ENCODE measurements at regions not wholly inside any gene's neighbourhood (a gene's known extent, or its start where the extent isn't known, plus 50 kb on each side); places are given as distances from the start of the nearest gene placed in this dataset.

DNA sequence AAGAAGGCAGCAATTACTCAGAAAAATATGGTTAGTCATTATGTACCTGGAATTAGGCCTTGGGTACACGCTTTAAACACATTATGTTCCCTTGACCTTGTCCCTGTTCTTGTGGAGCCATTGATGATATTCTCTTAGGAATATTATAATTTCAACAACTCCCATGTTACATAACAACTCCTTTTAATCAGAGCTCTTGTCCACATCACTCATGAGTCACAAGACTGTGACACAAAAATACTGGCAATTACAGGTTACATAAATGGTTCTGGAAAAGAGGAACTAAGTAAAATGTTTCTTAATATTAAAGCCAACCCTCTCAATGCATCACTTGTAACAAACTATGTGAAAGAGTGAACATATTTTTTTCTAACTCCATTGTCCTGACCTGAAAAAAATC lies 143.8 kb upstream of the PCLO start:
- Mint-ChIP-seq H3K4me1 (no peaks in the 10 kb centered on the region), H3K9me3 (peaks cover 0 to 13% (median 5%) of the 10 kb centered on the region in 7 donors), H3K4me3 (no peak overlapping the region), H3K36me3 (no peaks in the 10 kb centered on the region), H3K27ac (no peak overlapping the region), H3K27me3 (no peaks in the 10 kb centered on the region)
- H3K4me1 ChIP-seq (ENCODE audit: control insufficient read depth, insufficient read depth, low read length, poor library complexity, severe bottlenecking): no peaks in the 10 kb centered on the region
- H3K27me3 ChIP-seq (ENCODE audit: control insufficient read depth, insufficient read depth, low read length): no peaks in the 10 kb centered on the region
- no peaks in the 10 kb centered on the region for H3K36me3 ChIP-seq (ENCODE audit: control insufficient read depth, insufficient read depth, low read length)
- H3K4me3 ChIP-seq (ENCODE audit: low read depth, low read length): no peak overlapping the region
- H3K9me3 ChIP-seq (ENCODE audit: control insufficient read depth in 2 of 2, low read length in 2 of 2): peaks cover 2 to 14% of the 10 kb centered on the region in 2 experiments
- no peak overlapping the region for H3K27ac ChIP-seq (ENCODE audit: insufficient read depth, low read length, poor library complexity, severe bottlenecking)
- DNase-seq (no peak), ATAC-seq (ENCODE audit: low read depth in 2 of 2) (no peak)

DNA sequence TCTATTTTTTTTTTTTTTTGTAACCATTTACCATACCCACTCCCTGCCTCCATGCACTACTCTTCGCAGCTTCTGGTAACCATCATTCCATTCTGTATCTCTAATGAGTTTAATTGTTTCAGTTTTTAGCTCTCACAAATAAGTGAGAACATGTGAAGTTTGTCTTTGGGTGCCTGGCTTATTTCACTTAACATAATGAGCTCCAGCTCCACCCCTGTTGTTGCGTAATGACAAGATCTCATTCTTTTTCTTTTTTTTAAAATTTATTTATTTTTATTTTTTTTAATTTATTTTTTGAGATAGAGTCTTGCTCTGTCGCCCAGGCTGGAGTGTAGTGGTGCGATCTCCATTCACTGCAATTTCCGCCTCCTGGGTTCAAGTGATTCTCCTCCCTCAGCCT lies 142.3 kb upstream of the PCLO start:
- H3K4me3 Mint-ChIP-seq: no peak overlapping the region
- no peaks in the 10 kb centered on the region for H3K27me3 Mint-ChIP-seq

DNA sequence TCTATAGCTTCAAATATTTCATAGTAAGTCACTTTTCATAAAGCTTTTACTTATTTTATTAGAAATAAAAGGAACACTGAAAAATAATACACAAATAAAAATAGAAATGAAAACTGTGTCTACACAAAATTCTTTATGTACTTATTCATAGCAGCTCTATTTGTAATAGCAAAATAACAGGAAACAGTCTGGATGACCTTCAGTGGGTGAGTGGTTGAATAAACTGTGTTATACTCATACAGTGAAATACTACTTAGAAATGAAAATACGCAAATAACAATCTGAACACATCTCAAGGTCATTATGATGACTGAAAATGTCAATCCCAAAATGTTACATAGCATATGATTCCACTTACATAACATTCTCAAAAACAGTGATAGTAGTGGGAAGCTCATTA lies 138.7 kb upstream of the PCLO start:
- Mint-ChIP-seq H3K4me1 (no peaks in the 10 kb centered on the region), H3K4me3 (no peak overlapping the region), H3K36me3 (no peaks in the 10 kb centered on the region), H3K27me3 (no peaks in the 10 kb centered on the region), H3K27ac (no peak overlapping the region), H3K9me3 (peaks cover 3 to 19% (median 8%) of the 10 kb centered on the region in 7 donors)
- Histone ChIP-seq H3K9me3 (ENCODE audit: control insufficient read depth in 2 of 2, low read length in 2 of 2) (peaks cover 0 to 12% of the 10 kb centered on the region in 2 experiments), H3K4me1 (ENCODE audit: control insufficient read depth, insufficient read depth, low read length, poor library complexity, severe bottlenecking) (no peaks in the 10 kb centered on the region), H3K27ac (ENCODE audit: insufficient read depth, low read length, poor library complexity, severe bottlenecking) (no peak overlapping the region), H3K36me3 (ENCODE audit: control insufficient read depth, insufficient read depth, low read length) (no peaks in the 10 kb centered on the region), H3K27me3 (ENCODE audit: control insufficient read depth, insufficient read depth, low read length) (no peaks in the 10 kb centered on the region), H3K4me3 (ENCODE audit: low read depth, low read length) (no peak overlapping the region)
- ATAC-seq (ENCODE audit: low read depth in 2 of 2) (no peak), DNase-seq (no peak)

More for the DNA sequence above, 142.3 kb upstream of the PCLO start:
- no peak for ATAC-seq (ENCODE audit: low read depth in 2 of 2)
- no peaks in the 10 kb centered on the region for H3K4me1 Mint-ChIP-seq
- H3K27ac ChIP-seq (ENCODE audit: insufficient read depth, low read length, poor library complexity, severe bottlenecking): no peak overlapping the region
- H3K4me3 ChIP-seq (ENCODE audit: low read depth, low read length): no peak overlapping the region
- no peaks in the 10 kb centered on the region for H3K36me3 Mint-ChIP-seq
- H3K9me3 ChIP-seq (ENCODE audit: control insufficient read depth in 2 of 2, low read length in 2 of 2): peaks cover 2 to 14% of the 10 kb centered on the region in 2 experiments
- H3K9me3 Mint-ChIP-seq: peaks cover 0 to 20% (median 4%) of the 10 kb centered on the region in 7 donors
- no peaks in the 10 kb centered on the region for H3K4me1 ChIP-seq (ENCODE audit: control insufficient read depth, insufficient read depth, low read length, poor library complexity, severe bottlenecking)
- H3K36me3 ChIP-seq (ENCODE audit: control insufficient read depth, insufficient read depth, low read length): no peaks in the 10 kb centered on the region
- no peak for DNase-seq
- peak overlapping the region in 1 of 3 donors; percentile 76 for H3K27ac Mint-ChIP-seq
- no peaks in the 10 kb centered on the region for H3K27me3 ChIP-seq (ENCODE audit: control insufficient read depth, insufficient read depth, low read length)

DNA sequence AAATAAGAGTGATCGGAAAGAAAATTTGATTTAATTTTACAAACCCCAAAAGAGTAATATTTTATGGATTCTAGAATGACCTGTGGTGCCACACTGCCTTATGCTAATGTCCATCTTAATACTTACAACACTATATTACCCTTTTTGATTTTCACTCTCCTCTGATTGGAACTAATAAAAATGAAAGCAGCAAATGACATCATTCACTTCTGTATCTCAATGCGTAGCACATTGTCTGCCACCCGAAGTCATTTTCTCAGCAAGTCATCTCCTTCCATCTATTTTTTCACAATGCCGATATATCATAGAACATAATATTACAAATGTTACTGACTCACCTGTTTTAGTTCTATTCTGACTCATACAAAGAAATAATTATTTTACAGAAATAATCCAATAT lies 127.5 kb upstream of the PCLO start:
- no peaks in the 10 kb centered on the region for H3K27me3 Mint-ChIP-seq
- DNase-seq (no peak), ATAC-seq (ENCODE audit: low read depth in 2 of 2) (no peak)
- no peaks in the 10 kb centered on the region for H3K4me1 Mint-ChIP-seq
- no peaks in the 10 kb centered on the region for H3K36me3 Mint-ChIP-seq
- H3K27ac Mint-ChIP-seq: no peak overlapping the region
- Histone ChIP-seq H3K36me3 (ENCODE audit: control insufficient read depth, insufficient read depth, low read length) (no peaks in the 10 kb centered on the region), H3K27ac (ENCODE audit: insufficient read depth, low read length, poor library complexity, severe bottlenecking) (no peak overlapping the region), H3K4me1 (ENCODE audit: control insufficient read depth, insufficient read depth, low read length, poor library complexity, severe bottlenecking) (no peaks in the 10 kb centered on the region), H3K4me3 (ENCODE audit: low read depth, low read length) (no peak overlapping the region), H3K9me3 (ENCODE audit: control insufficient read depth in 2 of 2, low read length in 2 of 2) (peaks cover 0 to 3% of the 10 kb centered on the region in 2 experiments), H3K27me3 (ENCODE audit: control insufficient read depth, insufficient read depth, low read length) (no peaks in the 10 kb centered on the region)
- peaks cover 0 to 11% (median 4%) of the 10 kb centered on the region in 7 donors for H3K9me3 Mint-ChIP-seq
- no peak overlapping the region for H3K4me3 Mint-ChIP-seq

DNA sequence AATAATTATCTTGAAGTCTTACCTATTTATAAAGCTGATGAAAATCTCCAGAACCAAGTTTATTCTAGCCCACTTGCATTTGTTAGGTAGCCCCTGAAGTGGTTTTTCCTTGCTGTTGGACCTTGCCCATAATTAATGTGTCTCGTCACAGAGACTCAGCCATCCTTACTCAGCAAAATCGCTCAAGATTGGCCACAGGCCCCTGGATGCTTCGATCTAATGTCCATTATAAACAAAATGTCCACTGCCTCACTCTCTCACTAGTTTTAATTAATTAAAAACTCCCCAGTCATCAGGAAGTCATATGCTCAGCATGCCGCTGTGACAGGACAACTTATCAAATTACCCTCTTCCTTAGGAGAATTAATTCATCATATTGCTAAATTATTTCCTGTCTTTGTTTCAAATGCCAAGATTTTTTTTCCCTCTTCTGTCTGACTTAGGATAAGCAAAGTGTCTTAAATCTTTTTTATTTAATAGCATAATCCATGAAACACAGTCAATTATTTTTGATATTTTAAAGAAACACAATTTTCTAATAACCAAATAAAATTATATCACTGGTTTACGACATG lies 126.8 kb upstream of the PCLO start:
- Histone ChIP-seq H3K4me1 (ENCODE audit: control insufficient read depth, insufficient read depth, low read length, poor library complexity, severe bottlenecking) (no peaks in the 10 kb centered on the region), H3K27me3 (ENCODE audit: control insufficient read depth, insufficient read depth, low read length) (no peaks in the 10 kb centered on the region), H3K9me3 (ENCODE audit: control insufficient read depth in 2 of 2, low read length in 2 of 2) (peaks cover 0 to 3% of the 10 kb centered on the region in 2 experiments), H3K27ac (ENCODE audit: insufficient read depth, low read length, poor library complexity, severe bottlenecking) (no peak overlapping the region), H3K36me3 (ENCODE audit: control insufficient read depth, insufficient read depth, low read length) (no peaks in the 10 kb centered on the region), H3K4me3 (ENCODE audit: low read depth, low read length) (no peak overlapping the region)
- Mint-ChIP-seq H3K4me1 (no peaks in the 10 kb centered on the region), H3K27me3 (no peaks in the 10 kb centered on the region), H3K4me3 (no peak overlapping the region), H3K36me3 (no peaks in the 10 kb centered on the region), H3K9me3 (peaks cover 0 to 11% (median 4%) of the 10 kb centered on the region in 7 donors), H3K27ac (no peak overlapping the region)
- ATAC-seq (ENCODE audit: low read depth in 2 of 2) (no peak), DNase-seq (no peak)

DNA sequence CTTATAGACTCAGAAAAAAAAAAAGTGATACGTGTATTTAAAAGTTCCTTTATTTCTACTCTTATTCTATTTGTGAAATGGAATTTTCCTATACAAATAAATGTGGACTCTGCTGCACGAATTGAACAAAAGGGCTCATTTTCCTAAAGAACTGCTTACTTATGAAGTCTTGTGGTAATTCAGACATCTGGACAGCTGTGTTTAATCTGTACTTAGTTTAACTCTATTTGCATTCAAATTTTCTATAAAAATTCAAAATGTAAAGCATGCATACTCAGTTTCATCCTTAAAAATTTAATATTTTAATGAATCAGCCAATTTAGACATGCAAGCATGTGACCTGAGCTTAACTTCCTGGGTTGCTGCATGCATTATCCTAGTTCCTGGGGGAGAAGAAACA lies 118.0 kb upstream of the PCLO start:
- Histone ChIP-seq H3K36me3 (ENCODE audit: control insufficient read depth, insufficient read depth, low read length) (no peaks in the 10 kb centered on the region), H3K27me3 (ENCODE audit: control insufficient read depth, insufficient read depth, low read length) (no peaks in the 10 kb centered on the region), H3K4me3 (ENCODE audit: low read depth, low read length) (no peak overlapping the region), H3K27ac (ENCODE audit: insufficient read depth, low read length, poor library complexity, severe bottlenecking) (no peak overlapping the region), H3K9me3 (ENCODE audit: control insufficient read depth in 2 of 2, low read length in 2 of 2) (peaks cover 0 to 5% of the 10 kb centered on the region in 2 experiments), H3K4me1 (ENCODE audit: control insufficient read depth, insufficient read depth, low read length, poor library complexity, severe bottlenecking) (no peaks in the 10 kb centered on the region)
- no peak overlapping the region for H3K27ac Mint-ChIP-seq
- H3K27me3 Mint-ChIP-seq: no peaks in the 10 kb centered on the region
- ATAC-seq (ENCODE audit: low read depth in 2 of 2) (no peak), DNase-seq (no peak)
- H3K4me1 Mint-ChIP-seq: no peaks in the 10 kb centered on the region
- H3K9me3 Mint-ChIP-seq: peaks cover 0 to 10% (median 4%) of the 10 kb centered on the region in 7 donors
- H3K36me3 Mint-ChIP-seq: no peaks in the 10 kb centered on the region
- no peak overlapping the region for H3K4me3 Mint-ChIP-seq

DNA sequence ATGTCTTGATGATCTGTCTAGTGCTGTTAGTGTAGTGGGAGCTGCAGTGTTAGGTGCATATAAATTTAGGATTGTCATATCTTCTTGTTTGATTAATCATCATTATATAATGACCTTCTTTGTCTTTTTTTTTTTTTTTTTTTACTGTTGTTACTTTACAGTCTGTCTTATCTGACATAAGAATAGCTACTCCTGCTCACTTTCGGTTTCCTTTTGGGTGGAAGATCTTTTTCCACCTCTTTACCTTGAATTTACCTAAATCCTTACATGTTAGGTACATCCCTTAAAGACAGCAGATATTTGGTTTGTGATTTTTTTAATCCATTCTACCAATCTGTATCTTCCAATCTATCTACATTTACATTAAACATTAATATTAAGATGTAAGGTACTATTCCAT lies 113.6 kb upstream of the PCLO start:
- H3K9me3 ChIP-seq (ENCODE audit: control insufficient read depth in 2 of 2, low read length in 2 of 2): peaks cover 0 to 5% of the 10 kb centered on the region in 2 experiments
- DNase-seq (no peak), ATAC-seq (ENCODE audit: low read depth in 2 of 2) (no peak)
- Mint-ChIP-seq H3K27ac (no peak overlapping the region), H3K36me3 (no peaks in the 10 kb centered on the region), H3K27me3 (no peaks in the 10 kb centered on the region), H3K4me3 (no peak overlapping the region), H3K9me3 (peaks cover under 1 to 30% (median 10%) of the 10 kb centered on the region in 7 donors), H3K4me1 (no peaks in the 10 kb centered on the region)
- no peak overlapping the region for H3K27ac ChIP-seq (ENCODE audit: insufficient read depth, low read length, poor library complexity, severe bottlenecking)
- no peaks in the 10 kb centered on the region for H3K27me3 ChIP-seq (ENCODE audit: control insufficient read depth, insufficient read depth, low read length)
- no peak overlapping the region for H3K4me3 ChIP-seq (ENCODE audit: low read depth, low read length)
- H3K4me1 ChIP-seq (ENCODE audit: control insufficient read depth, insufficient read depth, low read length, poor library complexity, severe bottlenecking): no peaks in the 10 kb centered on the region
- H3K36me3 ChIP-seq (ENCODE audit: control insufficient read depth, insufficient read depth, low read length): no peaks in the 10 kb centered on the region

DNA sequence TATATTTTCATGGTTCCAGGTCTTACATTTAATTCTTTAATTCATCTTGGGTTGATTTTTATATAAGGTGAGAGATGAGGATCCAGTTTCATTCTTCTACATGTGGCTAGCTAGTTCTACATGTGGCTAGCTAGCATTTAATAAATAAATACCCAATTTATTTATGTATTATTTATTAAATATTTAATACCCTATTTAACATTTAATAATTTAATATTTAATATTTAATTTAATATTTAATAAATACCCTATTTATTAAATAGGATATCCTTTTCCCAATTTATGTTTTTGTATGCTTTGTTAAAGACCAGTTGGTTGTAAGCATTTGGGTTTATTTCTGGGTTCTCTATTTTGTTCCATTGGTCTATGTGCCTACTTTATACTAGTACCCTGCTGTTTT lies 111.0 kb upstream of the PCLO start:
- Histone ChIP-seq H3K27me3 (ENCODE audit: control insufficient read depth, insufficient read depth, low read length) (no peaks in the 10 kb centered on the region), H3K27ac (ENCODE audit: insufficient read depth, low read length, poor library complexity, severe bottlenecking) (no peak overlapping the region), H3K9me3 (ENCODE audit: control insufficient read depth in 2 of 2, low read length in 2 of 2) (peaks cover 0 to 9% of the 10 kb centered on the region in 2 experiments), H3K36me3 (ENCODE audit: control insufficient read depth, insufficient read depth, low read length) (no peaks in the 10 kb centered on the region), H3K4me1 (ENCODE audit: control insufficient read depth, insufficient read depth, low read length, poor library complexity, severe bottlenecking) (no peaks in the 10 kb centered on the region), H3K4me3 (ENCODE audit: low read depth, low read length) (no peak overlapping the region)
- no peaks in the 10 kb centered on the region for H3K36me3 Mint-ChIP-seq
- no peak overlapping the region for H3K4me3 Mint-ChIP-seq
- no peaks in the 10 kb centered on the region for H3K27me3 Mint-ChIP-seq
- no peak for ATAC-seq (ENCODE audit: low read depth in 2 of 2)
- H3K4me1 Mint-ChIP-seq: no peaks in the 10 kb centered on the region
- H3K9me3 Mint-ChIP-seq: peaks cover 0 to 28% (median 9%) of the 10 kb centered on the region in 7 donors
- H3K27ac Mint-ChIP-seq: no peak overlapping the region
- DNase-seq: no peak
